ENCODE measurements at regions not wholly inside any gene's neighbourhood (a gene's known extent, or its start where the extent isn't known, plus 50 kb on each side); places are given as distances from the start of the nearest gene placed in this dataset.

- TF ChIP-seq ZNF318 (IDR thresholded peaks at IDR 0.05; ENCODE audit: borderline replicate concordance in 1 of 2, low read depth in 1 of 2), result no peak
- no peak for TF ChIP-seq MNT (conservative IDR thresholded peaks at IDR 0.05)
- no peak for TF ChIP-seq ZNF274 (IDR thresholded peaks at IDR 0.05; ENCODE audit: borderline replicate concordance, low read depth, low read length)
- TF ChIP-seq L3MBTL2 (IDR thresholded peaks at IDR 0.05), result peak; percentile 20; the same call in 1 of the 2 replicates
- TF ChIP-seq CC2D1A (IDR thresholded peaks at IDR 0.05), result no peak
- no peak for TF ChIP-seq CREB1 (IDR thresholded peaks at IDR 0.05)
- no peak for TF ChIP-seq CREB1 (CRISPR knock-in tag; IDR thresholded peaks at IDR 0.05)
- TF ChIP-seq DPF2 (IDR thresholded peaks at IDR 0.05), result peak; percentile 45; the same call in 1 of the 2 replicates
- no peak for TF ChIP-seq ATF4 (CRISPR knock-in tag; IDR thresholded peaks at IDR 0.05)
- no peak for TF ChIP-seq RHOXF2B (CRISPR knock-in tag; conservative IDR thresholded peaks at IDR 0.05)
- no peak for TF ChIP-seq TFAP4 (CRISPR knock-in tag; IDR thresholded peaks at IDR 0.05; ENCODE audit: borderline replicate concordance)
- TF ChIP-seq TBL1XR1 (IDR thresholded peaks at IDR 0.05; ENCODE audit: low read length in 2 of 2), result no peak
- TF ChIP-seq ASH1L (IDR thresholded peaks at IDR 0.05; ENCODE audit: borderline replicate concordance, low read depth, partially characterized antibody), result no peak
- TF ChIP-seq ZC3H4 (CRISPR knock-in tag; IDR thresholded peaks at IDR 0.05; ENCODE audit: borderline replicate concordance), result no peak
- TF ChIP-seq BACH1 (tag; IDR thresholded peaks at IDR 0.05), result peak; percentile 37; the same call in 1 of the 2 replicates
- TF ChIP-seq FOXK1 (CRISPR knock-in tag; IDR thresholded peaks at IDR 0.05; ENCODE audit: borderline replicate concordance), result no peak
These were observed 295.6 kb downstream of the SH2D1A start (continued) for GRCh38 chrX:124641737-124642491.

Measured in K562 (cell line).